IMR-90 (cell line): ENCODE measurements at regions not wholly inside any gene's neighbourhood (a gene's known extent, or its start where the extent isn't known, plus 50 kb on each side); places are given as distances from the start of the nearest gene placed in this dataset.

Experiments used
- ATAC-seq: fragments of 200-7000 bp; cut with Tn5 transposase; 2 replicates; pipeline ENCODE4 v1.9.1; 2020; ENCODE audit warnings: low read depth, mild to moderate bottlenecking, moderate library complexity
- BruUV-seq: library from RNA; stranded (reverse); fragments of 400-500 nt; replicated peaks from 2 replicates; lab custom pipeline; 2021; lab: Mats Ljungman, UMichigan
- CTCF ChIA-PET: fragments of 300-600 bp; formaldehyde crosslinking; extraction: SDS; loops from one replicate; lab custom pipeline; 2021; ENCODE audit warnings: antibody characterized with exemption; lab: Yijun Ruan, JAX
- POLR2A ChIA-PET: fragments of 300-600 bp; sonication (Branson Sonifier 250); formaldehyde crosslinking; loops from one replicate; lab custom pipeline; 2022; ENCODE audit warnings: antibody characterized with exemption; ENCODE audit not compliant: unreplicated experiment; lab: Charles Lee
- DNase-seq: peaks from one replicate; pipeline ENCODE4 v3.0.0; 2013
- H2AFZ ChIP-seq: replicated peaks from 2 replicates; pipeline ENCODE3; 2013; ENCODE audit warnings: low read length, mild to moderate bottlenecking; ENCODE audit not compliant: poor library complexity
- H2AK5ac ChIP-seq: 2 replicates; pipeline ENCODE4 v1.6.1; 2013; ENCODE audit warnings: low read depth, low read length, inconsistent platforms
- H2AK9ac ChIP-seq: replicated peaks from 2 replicates; pipeline ENCODE3; 2013; ENCODE audit warnings: mild to moderate bottlenecking, low read depth, low read length, moderate library complexity; ENCODE audit not compliant: poor library complexity
- H2BK120ac ChIP-seq: 2 replicates; pipeline ENCODE4 v1.6.1; 2013; ENCODE audit warnings: low read depth, low read length, inconsistent platforms
- H2BK15ac ChIP-seq: 3 replicates; pipeline ENCODE4 v1.6.1; 2013; ENCODE audit warnings: low read depth, low read length, inconsistent platforms
- H2BK20ac ChIP-seq: 2 replicates; pipeline ENCODE4 v1.6.1; 2013; ENCODE audit warnings: low read depth, mild to moderate bottlenecking, inconsistent platforms, low read length, moderate library complexity
- H2BK5ac ChIP-seq: 2 replicates; pipeline ENCODE4 v1.6.1; 2013; ENCODE audit warnings: mild to moderate bottlenecking, low read depth, low read length, inconsistent platforms; ENCODE audit not compliant: poor library complexity, severe bottlenecking
- H3K14ac ChIP-seq: replicated peaks from 2 replicates; pipeline ENCODE4 v1.6.1; 2013; ENCODE audit warnings: low read depth, low read length, inconsistent platforms
- H3K18ac ChIP-seq: 2 replicates; pipeline ENCODE4 v1.6.1; 2013; ENCODE audit warnings: low read depth, low read length, control low read depth
- H3K23ac ChIP-seq: 2 replicates; pipeline ENCODE4 v1.6.1; 2013; ENCODE audit warnings: low read depth, low read length, inconsistent platforms
- H3K27ac ChIP-seq: 2 replicates; pipeline ENCODE4 v1.5.1; 2013; ENCODE audit warnings: mild to moderate bottlenecking, control low read depth, low read length; ENCODE audit not compliant: insufficient read depth
- H3K27me3 ChIP-seq: 2 replicates; pipeline ENCODE4 v1.6.1; 2013; ENCODE audit warnings: low read length; ENCODE audit not compliant: control insufficient read depth, insufficient read depth
- H3K36me3 ChIP-seq: 2 replicates; pipeline ENCODE4 v1.6.1; 2013; ENCODE audit warnings: low read length, mixed read lengths; ENCODE audit not compliant: control insufficient read depth, insufficient read depth
- H3K4ac ChIP-seq: 2 replicates; pipeline ENCODE4 v1.6.1; 2013; ENCODE audit warnings: low read depth, low read length, inconsistent platforms
- H3K4me1 ChIP-seq: 2 replicates; pipeline ENCODE4 v1.6.1; 2013; ENCODE audit warnings: low read length, mixed read lengths; ENCODE audit not compliant: control insufficient read depth, insufficient read depth
- H3K4me2 ChIP-seq: 2 replicates; pipeline ENCODE4 v1.6.1; 2013; ENCODE audit warnings: low read depth, mild to moderate bottlenecking, control low read depth, low read length, moderate library complexity
- H3K4me3 ChIP-seq: 2 replicates; pipeline ENCODE4 v1.5.1; 2013; ENCODE audit warnings: low read depth, mild to moderate bottlenecking, control low read depth, low read length, moderate library complexity; ENCODE audit not compliant: insufficient read depth
- H3K56ac ChIP-seq: 2 replicates; pipeline ENCODE4 v1.6.1; 2013; ENCODE audit warnings: low read length, inconsistent platforms; ENCODE audit not compliant: insufficient read depth; ENCODE audit errors: extremely low read depth
- H3K79me1 ChIP-seq, 2 experiments: 2 replicates each; pipeline ENCODE4 v1.6.1; 2013; ENCODE audit warnings: low read length in 2 of 2, inconsistent platforms in 1 of 2, low read depth in 1 of 2
- H3K9ac ChIP-seq: 2 replicates; pipeline ENCODE4 v1.6.1; 2013; ENCODE audit warnings: low read depth, low read length, control low read depth
- H3K9me1 ChIP-seq: 2 replicates; pipeline ENCODE4 v1.6.1; 2013; ENCODE audit warnings: low read length, inconsistent platforms; ENCODE audit not compliant: insufficient read depth
- H3K9me3 ChIP-seq: 2 replicates; pipeline ENCODE4 v1.6.1; 2013; ENCODE audit warnings: low read length; ENCODE audit not compliant: control insufficient read depth, insufficient read depth
- H4K20me1 ChIP-seq: 2 replicates; pipeline ENCODE4 v1.6.1; 2013; ENCODE audit warnings: low read length, inconsistent platforms; ENCODE audit not compliant: insufficient read depth
- H4K5ac ChIP-seq: 2 replicates; pipeline ENCODE4 v1.6.1; 2013; ENCODE audit warnings: mild to moderate bottlenecking, low read depth, low read length, control low read depth
- H4K8ac ChIP-seq, 2 experiments: 2 replicates each; pipeline ENCODE4 v1.6.1; 2013; ENCODE audit warnings: low read depth in 2 of 2, low read length in 2 of 2, control low read depth in 1 of 2, inconsistent platforms in 1 of 2
- H4K91ac ChIP-seq: 2 replicates; pipeline ENCODE4 v1.6.1; 2013; ENCODE audit warnings: low read depth, low read length, inconsistent platforms; ENCODE audit not compliant: insufficient read depth
- CTCF ChIP-seq: conservative IDR thresholded peaks from 2 replicates; pipeline ENCODE4 v1.5.1; 2012; ENCODE audit warnings: mild to moderate bottlenecking, low read depth, low read length, improper control_type of control experiment
- FOS ChIP-seq: fragments of 150-350 bp; IDR thresholded peaks from 2 replicates; pipeline ENCODE4 v1.6.1; 2016; ENCODE audit warnings: low read depth, low read length
- MAZ ChIP-seq: IDR thresholded peaks from 2 replicates; pipeline ENCODE4 v1.6.1; 2012; ENCODE audit warnings: low read depth, mild to moderate bottlenecking, low read length, improper control_type of control experiment, moderate library complexity, borderline replicate concordance
- POLR2A ChIP-seq: IDR thresholded peaks from 2 replicates; pipeline ENCODE4 v1.6.1; 2012; ENCODE audit warnings: mild to moderate bottlenecking, low read depth, low read length
- RAD21 ChIP-seq: IDR thresholded peaks from 2 replicates; pipeline ENCODE4 v1.6.1; 2012; ENCODE audit warnings: low read length, improper control_type of control experiment
- SMC3 ChIP-seq: fragments of 150-350 bp; IDR thresholded peaks from 2 replicates; pipeline ENCODE4 v1.6.1; 2016; ENCODE audit warnings: low read depth, mild to moderate bottlenecking, antibody characterized with exemption, low read length, moderate library complexity
- WGBS, 2 experiments: methylation state at CpG; one replicate each; pipeline versions ENCODE4 v1.1.5 to v1.1.7; 2013; ENCODE audit warnings: missing lambda C conversion rate in 2 of 2; ENCODE audit not compliant: insufficient read length in 1 of 2; ENCODE audit errors: extremely low coverage in 2 of 2; 5-methylcytosine and 5-hydroxymethylcytosine counted together
- dilution Hi-C: fragments of 300-500 bp; cut with HindIII; formaldehyde crosslinking; loops from one replicate; pipeline ENCODE4 v1.14.3; 2018; ENCODE audit warnings: low sequenced_read_pairs; ENCODE audit not compliant: unreplicated experiment
- in situ Hi-C: fragments of 300-500 bp; cut with MboI; formaldehyde crosslinking; loops from 3 replicates; pipeline ENCODE4 v1.14.3; 2019; ENCODE audit warnings: low sequenced_read_pairs, inconsistent platforms, mixed read lengths
- intact Hi-C: fragments of 100-400 bp; cut with micrococcal nuclease; formaldehyde crosslinking; loops from 2 replicates; pipeline ENCODE4 v1.10.0; 2022
- TF ChIP-seq, protein P1 (sequence below): fragments of 150-350 bp; IDR thresholded peaks from 2 replicates; pipeline ENCODE4 v1.6.1; 2016; ENCODE audit warnings: low read depth, mild to moderate bottlenecking, low read length, moderate library complexity, borderline replicate concordance

GRCh38 chr2:235105821-235106359, 154.1 kb downstream of the SH3BP4 start (continued):
- no peak for TF ChIP-seq MAZ

DNA sequence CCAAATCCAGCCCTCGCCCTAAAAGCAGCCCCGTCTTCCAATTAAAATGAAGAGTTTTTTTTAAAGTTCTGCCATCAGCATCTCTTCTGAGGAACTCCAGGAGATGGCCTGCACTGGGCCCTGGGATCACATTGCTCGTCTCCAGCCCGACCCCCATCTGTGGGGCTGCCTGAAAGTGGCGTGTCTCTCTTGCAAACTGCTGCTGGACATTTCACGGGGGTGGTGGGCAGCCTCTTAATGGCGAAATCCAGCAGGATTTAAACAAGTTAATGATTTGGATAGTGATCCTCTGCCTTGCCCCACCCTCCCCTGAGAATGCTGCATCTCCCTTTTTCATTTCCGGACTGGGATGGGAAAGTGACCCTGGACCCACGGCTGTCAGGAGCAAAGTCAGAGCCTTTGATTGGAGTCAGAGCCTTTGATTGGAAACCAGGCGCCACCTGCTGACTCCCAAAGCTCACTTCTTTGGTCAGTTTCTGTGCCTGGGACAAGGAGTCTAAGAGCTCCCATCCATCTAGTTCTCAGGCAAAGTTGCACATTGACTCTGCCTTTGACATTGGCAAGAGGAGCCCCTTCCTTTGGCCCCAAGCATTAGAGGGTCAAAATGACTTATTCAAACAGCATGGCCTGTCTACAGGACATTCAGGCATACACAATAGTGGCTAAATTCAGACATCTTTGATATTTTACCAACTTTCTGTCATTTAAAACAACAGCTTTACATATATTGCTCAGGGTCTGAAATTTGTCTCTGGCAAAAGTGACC, 155.2 kb downstream of the SH3BP4 start:
- Histone ChIP-seq H4K20me1 (no peaks in the 10 kb centered on the region), H3K9me3 (no peaks in the 10 kb centered on the region), H3K36me3 (no peaks in the 10 kb centered on the region), H3K4me1 (peaks cover 4% of the 10 kb centered on the region; the same call in 1 of the 2 replicates), H3K4ac (peak overlapping the region; percentile 47), H2BK15ac (0 out of 3 replicates have a peak overlapping the region, but pooled peaks have one; percentile 22), H3K9me1 (0 out of 2 replicates have a peak, but pooled peaks cover 6% of the 10 kb centered on the region), H3K23ac (no peak overlapping the region), H3K27ac (no peak overlapping the region), H4K91ac (peak overlapping the region; percentile 10), H2AK9ac (peak overlapping the region; percentile 10), H2AFZ (peak overlapping the region; percentile 44), H2AK5ac (no peak overlapping the region; the same call in 1 of the 2 replicates), H3K9ac (no peak overlapping the region), H4K8ac (no peak overlapping the region; a peak in 1 of 4 replicates), H4K5ac (no peak overlapping the region), H2BK20ac (peak overlapping the region; percentile 87; the same call in 1 of the 2 replicates), H3K4me3 (no peak overlapping the region), H3K4me2 (no peak overlapping the region), H3K27me3 (peaks cover 3% of the 10 kb centered on the region), H3K56ac (no peak overlapping the region), H3K79me1 (peaks cover 0 to 3% of the 10 kb centered on the region in 2 experiments; a peak in 1 of 4 replicates), H3K14ac (no peak overlapping the region), H3K18ac (no peak overlapping the region), H2BK5ac (no peak overlapping the region), H2BK120ac (peak overlapping the region; percentile 68)
- peak; percentile 97 for ATAC-seq
- BruUV-seq: no TSS peak
- in situ Hi-C loops (loop anchor here (5.0 to 25.0 kb wide), 4 partner anchors 152 to 845 kb away; partner anchors contain the start of gene SH3BP4), intact Hi-C loops (loop anchor here (2.0 to 5.0 kb wide), 6 partner anchors 140 to 556 kb away; no protein-coding TSS in a partner anchor), dilution Hi-C loops (loop anchor here (25.0 kb wide), 1 partner anchor 545 kb away; no protein-coding TSS in a partner anchor)
- TF ChIP-seq RAD21: peak; percentile 89
- TF ChIP-seq CTCF: peak; percentile 80
- no peak for TF ChIP-seq FOS
- peak; percentile 94 for TF ChIP-seq SMC3
- TF ChIP-seq POLR2A: no peak
- TF ChIP-seq, protein P1, sequence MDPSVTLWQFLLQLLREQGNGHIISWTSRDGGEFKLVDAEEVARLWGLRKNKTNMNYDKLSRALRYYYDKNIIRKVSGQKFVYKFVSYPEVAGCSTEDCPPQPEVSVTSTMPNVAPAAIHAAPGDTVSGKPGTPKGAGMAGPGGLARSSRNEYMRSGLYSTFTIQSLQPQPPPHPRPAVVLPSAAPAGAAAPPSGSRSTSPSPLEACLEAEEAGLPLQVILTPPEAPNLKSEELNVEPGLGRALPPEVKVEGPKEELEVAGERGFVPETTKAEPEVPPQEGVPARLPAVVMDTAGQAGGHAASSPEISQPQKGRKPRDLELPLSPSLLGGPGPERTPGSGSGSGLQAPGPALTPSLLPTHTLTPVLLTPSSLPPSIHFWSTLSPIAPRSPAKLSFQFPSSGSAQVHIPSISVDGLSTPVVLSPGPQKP: no peak
- WGBS, 2 experiments: 19% methylated on average over 5 of the region's 10 CpGs; no CpG with 5 or more reads in 1 of the 2 experiments
- DNase-seq: peak; percentile 76
- CTCF ChIA-PET: interaction anchor here (0.6 to 3.1 kb wide), 13 partner anchors 9 to 1125 kb away, joined by 3 to 13 read pairs (median 3); no protein-coding TSS in a partner anchor
- POLR2A ChIA-PET: no interaction called here
